ENCODE measurements at regions not wholly inside any gene's neighbourhood (a gene's known extent, or its start where the extent isn't known, plus 50 kb on each side); places are given as distances from the start of the nearest gene placed in this dataset.
A peak's percentile ranks its signal among the peaks of the same experiment; 100 is the strongest.

GRCh38 chr4:97252615-97253154 is 890.6 kb downstream of the STPG2 start:
- Histone ChIP-seq H3K9ac (ENCODE audit: low read length in 3 of 3) (no peak overlapping the region), H3K27me3 (ENCODE audit: control insufficient read depth, insufficient read depth, low read length) (no peaks in the 10 kb centered on the region), H3K4me1 (ENCODE audit: control insufficient read depth in 2 of 3, insufficient read depth in 2 of 3, low read depth in 1 of 3, low read length in 3 of 3) (no peaks in the 10 kb centered on the region), H3K9me3 (ENCODE audit: control insufficient read depth in 2 of 3, insufficient read depth in 1 of 3, low read length in 3 of 3) (no peaks in the 10 kb centered on the region), H3K36me3 (ENCODE audit: control insufficient read depth in 2 of 3, insufficient read depth in 3 of 3, low read length in 3 of 3) (no peaks in the 10 kb centered on the region), H3K27ac (ENCODE audit: low read depth in 2 of 2, low read length in 2 of 2) (no peak overlapping the region), H3K4me3 (ENCODE audit: low read length in 3 of 3) (no peak overlapping the region)
- no peak for TF ChIP-seq CTCF (IDR thresholded peaks at IDR 0.05; ENCODE audit: borderline replicate concordance, extremely low read depth, insufficient read depth)
- DNase-seq (peak in 2 of 5 donors; percentile 3 to 7), FAIRE-seq (no peak)
- intact Hi-C loops (cut with DNase I), result no loop called here

- intact Hi-C loops (cut with DNase I), result no loop called here
- Histone ChIP-seq H3K4me1 (ENCODE audit: control insufficient read depth in 2 of 3, insufficient read depth in 2 of 3, low read depth in 1 of 3, low read length in 3 of 3) (no peaks in the 10 kb centered on the region), H3K27me3 (ENCODE audit: control insufficient read depth, insufficient read depth, low read length) (no peaks in the 10 kb centered on the region), H3K4me3 (ENCODE audit: low read length in 3 of 3) (no peak overlapping the region), H3K9me3 (ENCODE audit: control insufficient read depth in 2 of 3, insufficient read depth in 1 of 3, low read length in 3 of 3) (no peaks in the 10 kb centered on the region), H3K27ac (ENCODE audit: low read depth in 2 of 2, low read length in 2 of 2) (no peak overlapping the region), H3K9ac (ENCODE audit: low read length in 3 of 3) (no peak overlapping the region), H3K36me3 (ENCODE audit: control insufficient read depth in 2 of 3, insufficient read depth in 3 of 3, low read length in 3 of 3) (no peaks in the 10 kb centered on the region)
- no peak for TF ChIP-seq CTCF (IDR thresholded peaks at IDR 0.05; ENCODE audit: borderline replicate concordance, extremely low read depth, insufficient read depth)
- FAIRE-seq (no peak), DNase-seq (no peak)
These were observed 880.5 kb downstream of the STPG2 start for GRCh38 chr4:97262769-97263168.

GRCh38 chr4:97270051-97270450 is 873.2 kb downstream of the STPG2 start:
- FAIRE-seq (no peak), DNase-seq (no peak)
- Histone ChIP-seq H3K4me1 (ENCODE audit: control insufficient read depth in 2 of 3, insufficient read depth in 2 of 3, low read depth in 1 of 3, low read length in 3 of 3) (no peaks in the 10 kb centered on the region), H3K9me3 (ENCODE audit: control insufficient read depth in 2 of 3, insufficient read depth in 1 of 3, low read length in 3 of 3) (no peaks in the 10 kb centered on the region), H3K27ac (ENCODE audit: low read depth in 2 of 2, low read length in 2 of 2) (no peak overlapping the region), H3K9ac (ENCODE audit: low read length in 3 of 3) (no peak overlapping the region), H3K4me3 (ENCODE audit: low read length in 3 of 3) (no peak overlapping the region), H3K27me3 (ENCODE audit: control insufficient read depth, insufficient read depth, low read length) (no peaks in the 10 kb centered on the region), H3K36me3 (ENCODE audit: control insufficient read depth in 2 of 3, insufficient read depth in 3 of 3, low read length in 3 of 3) (no peaks in the 10 kb centered on the region)
- no peak for TF ChIP-seq CTCF (IDR thresholded peaks at IDR 0.05; ENCODE audit: borderline replicate concordance, extremely low read depth, insufficient read depth)
- intact Hi-C loops (cut with DNase I), result no loop called here

- Histone ChIP-seq H3K9ac (ENCODE audit: low read length in 3 of 3) (no peak overlapping the region), H3K4me3 (ENCODE audit: low read length in 3 of 3) (no peak overlapping the region), H3K36me3 (ENCODE audit: control insufficient read depth in 2 of 3, insufficient read depth in 3 of 3, low read length in 3 of 3) (no peaks in the 10 kb centered on the region), H3K9me3 (ENCODE audit: control insufficient read depth in 2 of 3, insufficient read depth in 1 of 3, low read length in 3 of 3) (no peaks in the 10 kb centered on the region), H3K4me1 (ENCODE audit: control insufficient read depth in 2 of 3, insufficient read depth in 2 of 3, low read depth in 1 of 3, low read length in 3 of 3) (no peaks in the 10 kb centered on the region), H3K27me3 (ENCODE audit: control insufficient read depth, insufficient read depth, low read length) (no peaks in the 10 kb centered on the region), H3K27ac (ENCODE audit: low read depth in 2 of 2, low read length in 2 of 2) (no peak overlapping the region)
- no peak for TF ChIP-seq CTCF (IDR thresholded peaks at IDR 0.05; ENCODE audit: borderline replicate concordance, extremely low read depth, insufficient read depth)
- intact Hi-C loops (cut with DNase I), result no loop called here
- FAIRE-seq (no peak), DNase-seq (no peak)
These were observed 863.9 kb downstream of the STPG2 start for GRCh38 chr4:97279391-97279790.

Data from kidney (tissue), 13 donors.